ENCODE measurements at regions not wholly inside any gene's neighbourhood (a gene's known extent, or its start where the extent isn't known, plus 50 kb on each side); places are given as distances from the start of the nearest gene placed in this dataset.

DNA sequence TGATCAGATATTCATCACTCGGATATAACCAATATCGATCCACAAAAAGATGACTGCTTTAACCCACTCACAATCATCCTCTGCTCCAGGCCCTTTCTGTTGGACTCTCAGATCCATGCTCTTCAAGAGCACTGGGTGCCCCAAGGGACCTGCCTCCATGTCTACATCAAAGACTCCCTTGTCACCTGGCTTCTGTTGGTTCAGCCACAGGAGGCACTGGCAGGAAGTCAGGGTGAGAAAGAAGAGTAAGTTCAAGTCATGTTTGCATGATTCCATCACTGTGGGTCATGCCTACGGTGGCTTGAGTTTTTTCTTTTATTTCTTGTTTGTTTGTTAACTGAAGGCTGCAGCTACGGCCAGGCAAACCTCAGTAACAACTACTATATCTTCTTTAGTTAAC lies 243.3 kb downstream of the ADGRG6 start:
- 100% methylated on average over 2 of the region's 4 CpGs for WGBS (ENCODE audit: insufficient coverage)

DNA sequence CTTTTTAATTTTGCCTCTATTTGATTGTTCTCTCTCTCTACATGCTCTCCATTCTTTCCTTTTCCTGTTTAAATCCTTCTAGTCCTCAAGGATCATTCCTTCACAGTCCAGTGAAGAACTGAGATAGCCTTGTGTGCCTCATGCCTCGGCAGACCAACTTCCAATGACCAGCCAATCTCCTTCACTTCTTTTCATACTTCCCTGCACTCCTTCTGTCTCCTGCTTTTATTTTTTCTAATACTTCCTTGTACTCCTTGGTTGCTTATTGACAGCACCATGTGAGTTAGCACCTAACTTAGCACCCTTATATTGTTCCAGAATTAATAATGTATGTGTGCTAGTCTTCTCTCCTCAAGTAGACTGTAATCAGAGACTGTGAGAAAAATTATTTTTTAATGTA lies 246.8 kb downstream of the ADGRG6 start:
- Mint-ChIP-seq H3K9me3 (ENCODE audit: insufficient read depth) (no peaks in the 10 kb centered on the region), H3K27me3 (peaks cover 34% of the 10 kb centered on the region), H3K4me1 (no peaks in the 10 kb centered on the region), H3K27ac (no peak overlapping the region), H3K4me3 (no peak overlapping the region)
- no peak for DNase-seq
- ChIA-PET POLR2A (no interaction called here), CTCF (no interaction called here)
- H3K4me2 ChIP-seq (replicated peaks; ENCODE audit: low read depth, low read length, poor library complexity, severe bottlenecking): no peak overlapping the region
- no peaks in the 10 kb centered on the region for H3K36me3 ChIP-seq (replicated peaks in 1 of 2; ENCODE audit: control extremely low read depth in 1 of 2, control insufficient read depth in 1 of 2, extremely low read depth in 1 of 2, insufficient read depth in 2 of 2, low read length in 1 of 2)
- H3K4me1 ChIP-seq (ENCODE audit: control insufficient read depth in 2 of 2, insufficient read depth in 2 of 2, low read length in 2 of 2): no peaks in the 10 kb centered on the region
- no peaks in the 10 kb centered on the region for H3K27me3 ChIP-seq (replicated peaks in 1 of 4; ENCODE audit: control extremely low read depth in 1 of 4, control insufficient read depth in 3 of 4, insufficient read depth in 4 of 4, low read length in 3 of 4)
- intact Hi-C loops (cut with micrococcal nuclease): no loop called here
- no peak for ATAC-seq (ENCODE audit: low read depth)
- H3K27ac ChIP-seq (ENCODE audit: low read length in 2 of 2): no peak overlapping the region
- 89% methylated on average over 1 of the region's 1 CpG for WGBS (ENCODE audit: insufficient coverage)
- no peaks in the 10 kb centered on the region for H3K9me3 ChIP-seq (ENCODE audit: control extremely low read depth in 1 of 3, control insufficient read depth in 2 of 3, insufficient read depth in 1 of 3, low read length in 2 of 3)
- no peaks in the 10 kb centered on the region for H4K20me1 ChIP-seq (ENCODE audit: control insufficient read depth, insufficient read depth, low read length, poor library complexity, severe bottlenecking)
- H3K79me2 ChIP-seq (ENCODE audit: control insufficient read depth, insufficient read depth, low read length): no peaks in the 10 kb centered on the region
- H3K9ac ChIP-seq (ENCODE audit: low read length): no peak overlapping the region
- H2AFZ ChIP-seq (ENCODE audit: insufficient read depth, low read depth, low read length, poor library complexity, severe bottlenecking): no peak overlapping the region
- TF ChIP-seq, protein P1, sequence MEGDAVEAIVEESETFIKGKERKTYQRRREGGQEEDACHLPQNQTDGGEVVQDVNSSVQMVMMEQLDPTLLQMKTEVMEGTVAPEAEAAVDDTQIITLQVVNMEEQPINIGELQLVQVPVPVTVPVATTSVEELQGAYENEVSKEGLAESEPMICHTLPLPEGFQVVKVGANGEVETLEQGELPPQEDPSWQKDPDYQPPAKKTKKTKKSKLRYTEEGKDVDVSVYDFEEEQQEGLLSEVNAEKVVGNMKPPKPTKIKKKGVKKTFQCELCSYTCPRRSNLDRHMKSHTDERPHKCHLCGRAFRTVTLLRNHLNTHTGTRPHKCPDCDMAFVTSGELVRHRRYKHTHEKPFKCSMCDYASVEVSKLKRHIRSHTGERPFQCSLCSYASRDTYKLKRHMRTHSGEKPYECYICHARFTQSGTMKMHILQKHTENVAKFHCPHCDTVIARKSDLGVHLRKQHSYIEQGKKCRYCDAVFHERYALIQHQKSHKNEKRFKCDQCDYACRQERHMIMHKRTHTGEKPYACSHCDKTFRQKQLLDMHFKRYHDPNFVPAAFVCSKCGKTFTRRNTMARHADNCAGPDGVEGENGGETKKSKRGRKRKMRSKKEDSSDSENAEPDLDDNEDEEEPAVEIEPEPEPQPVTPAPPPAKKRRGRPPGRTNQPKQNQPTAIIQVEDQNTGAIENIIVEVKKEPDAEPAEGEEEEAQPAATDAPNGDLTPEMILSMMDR (IDR thresholded peaks at IDR 0.05): no peak
- no peak for TF ChIP-seq EZH2 (IDR thresholded peaks at IDR 0.05; ENCODE audit: borderline replicate concordance, insufficient read depth, low read depth, low read length, poor library complexity, severe bottlenecking)
- no peak overlapping the region for H3K4me3 ChIP-seq (ENCODE audit: control extremely low read depth in 1 of 5, extremely low read depth in 1 of 5, insufficient read depth in 1 of 5, low read depth in 2 of 5, low read length in 4 of 5)

More for the DNA sequence above, 243.3 kb downstream of the ADGRG6 start:
- peaks cover 0 to 3% (median 0%) of the 10 kb centered on the region in 4 experiments for H3K27me3 ChIP-seq (replicated peaks in 1 of 4; ENCODE audit: control extremely low read depth in 1 of 4, control insufficient read depth in 3 of 4, insufficient read depth in 4 of 4, low read length in 3 of 4)
- CTCF ChIA-PET: no interaction called here
- Mint-ChIP-seq H3K9me3 (ENCODE audit: insufficient read depth) (no peaks in the 10 kb centered on the region), H3K27me3 (peaks cover 20% of the 10 kb centered on the region), H3K4me1 (no peaks in the 10 kb centered on the region), H3K4me3 (no peak overlapping the region), H3K27ac (no peak overlapping the region)
- no peak overlapping the region for H3K4me3 ChIP-seq (ENCODE audit: control extremely low read depth in 1 of 5, extremely low read depth in 1 of 5, insufficient read depth in 1 of 5, low read depth in 2 of 5, low read length in 4 of 5)
- H4K20me1 ChIP-seq (ENCODE audit: control insufficient read depth, insufficient read depth, low read length, poor library complexity, severe bottlenecking): no peaks in the 10 kb centered on the region
- intact Hi-C loops (cut with micrococcal nuclease): no loop called here
- POLR2A ChIA-PET: no interaction called here
- H3K79me2 ChIP-seq (ENCODE audit: control insufficient read depth, insufficient read depth, low read length): no peaks in the 10 kb centered on the region
- no peak overlapping the region for H2AFZ ChIP-seq (ENCODE audit: insufficient read depth, low read depth, low read length, poor library complexity, severe bottlenecking)
- H3K27ac ChIP-seq (ENCODE audit: low read length in 2 of 2): no peak overlapping the region
- no peak overlapping the region for H3K4me2 ChIP-seq (replicated peaks; ENCODE audit: low read depth, low read length, poor library complexity, severe bottlenecking)
- peaks cover 0 to 5% (median 0%) of the 10 kb centered on the region in 3 donors for H3K9me3 ChIP-seq (ENCODE audit: control extremely low read depth in 1 of 3, control insufficient read depth in 2 of 3, insufficient read depth in 1 of 3, low read length in 2 of 3)
- no peak for DNase-seq
- no peak overlapping the region for H3K9ac ChIP-seq (ENCODE audit: low read length)
- no peaks in the 10 kb centered on the region for H3K36me3 ChIP-seq (replicated peaks in 1 of 2; ENCODE audit: control extremely low read depth in 1 of 2, control insufficient read depth in 1 of 2, extremely low read depth in 1 of 2, insufficient read depth in 2 of 2, low read length in 1 of 2)
- no peaks in the 10 kb centered on the region for H3K4me1 ChIP-seq (ENCODE audit: control insufficient read depth in 2 of 2, insufficient read depth in 2 of 2, low read length in 2 of 2)
- TF ChIP-seq, protein P1 (IDR thresholded peaks at IDR 0.05): no peak
- TF ChIP-seq EZH2 (IDR thresholded peaks at IDR 0.05; ENCODE audit: borderline replicate concordance, insufficient read depth, low read depth, low read length, poor library complexity, severe bottlenecking): no peak
- ATAC-seq (ENCODE audit: low read depth): no peak
